ENCODE measurements at regions not wholly inside any gene's neighbourhood (a gene's known extent, or its start where the extent isn't known, plus 50 kb on each side); places are given as distances from the start of the nearest gene placed in this dataset.

- TF ChIP-seq PRDM10 (CRISPR knock-in tag; IDR thresholded peaks at IDR 0.05; ENCODE audit: low read depth) (no peak), NFYB (CRISPR knock-in tag; IDR thresholded peaks at IDR 0.05) (no peak), HES4 (CRISPR knock-in tag; IDR thresholded peaks at IDR 0.05; ENCODE audit: borderline replicate concordance) (no peak), MTF1 (CRISPR knock-in tag; IDR thresholded peaks at IDR 0.05) (no peak)
- TF ChIP-seq, protein P1, sequence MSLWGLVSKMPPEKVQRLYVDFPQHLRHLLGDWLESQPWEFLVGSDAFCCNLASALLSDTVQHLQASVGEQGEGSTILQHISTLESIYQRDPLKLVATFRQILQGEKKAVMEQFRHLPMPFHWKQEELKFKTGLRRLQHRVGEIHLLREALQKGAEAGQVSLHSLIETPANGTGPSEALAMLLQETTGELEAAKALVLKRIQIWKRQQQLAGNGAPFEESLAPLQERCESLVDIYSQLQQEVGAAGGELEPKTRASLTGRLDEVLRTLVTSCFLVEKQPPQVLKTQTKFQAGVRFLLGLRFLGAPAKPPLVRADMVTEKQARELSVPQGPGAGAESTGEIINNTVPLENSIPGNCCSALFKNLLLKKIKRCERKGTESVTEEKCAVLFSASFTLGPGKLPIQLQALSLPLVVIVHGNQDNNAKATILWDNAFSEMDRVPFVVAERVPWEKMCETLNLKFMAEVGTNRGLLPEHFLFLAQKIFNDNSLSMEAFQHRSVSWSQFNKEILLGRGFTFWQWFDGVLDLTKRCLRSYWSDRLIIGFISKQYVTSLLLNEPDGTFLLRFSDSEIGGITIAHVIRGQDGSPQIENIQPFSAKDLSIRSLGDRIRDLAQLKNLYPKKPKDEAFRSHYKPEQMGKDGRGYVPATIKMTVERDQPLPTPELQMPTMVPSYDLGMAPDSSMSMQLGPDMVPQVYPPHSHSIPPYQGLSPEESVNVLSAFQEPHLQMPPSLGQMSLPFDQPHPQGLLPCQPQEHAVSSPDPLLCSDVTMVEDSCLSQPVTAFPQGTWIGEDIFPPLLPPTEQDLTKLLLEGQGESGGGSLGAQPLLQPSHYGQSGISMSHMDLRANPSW (CRISPR knock-in tag; IDR thresholded peaks at IDR 0.05; ENCODE audit: borderline replicate concordance): no peak
Observed at GRCh38 chr15:94930441-94930840, 699.1 kb downstream of the MCTP2 start (continued).

DNA sequence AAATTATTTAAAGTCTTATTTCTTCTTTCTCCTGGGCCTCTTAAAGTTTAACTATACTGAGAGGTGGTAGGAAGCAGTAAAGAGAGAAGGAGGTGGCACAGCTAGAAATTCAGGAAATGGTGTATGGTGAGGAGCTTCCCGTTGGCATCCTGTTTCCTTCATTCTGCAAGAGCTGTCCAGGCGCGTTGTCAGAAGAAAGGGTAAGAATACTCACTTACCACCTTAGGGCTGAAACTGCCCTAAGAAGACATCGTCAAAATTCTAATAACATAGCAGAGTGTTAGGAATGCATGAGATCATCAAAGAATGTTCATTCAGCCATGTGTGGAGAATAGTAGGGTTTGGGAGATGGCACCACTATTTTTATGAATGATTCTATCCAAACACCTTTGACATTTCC, 699.6 kb downstream of the MCTP2 start:
- no peak for ATAC-seq
- WGBS (ENCODE audit: low lambda C conversion rate): 36% methylated on average over 4 of the region's 4 CpGs
- no TSS peak for BruUV-seq (replicated peaks)
- ChIA-PET CTCF (ENCODE audit: low intra/inter-chr PET ratio, low total read pairs) (no interaction called here), POLR2A (no interaction called here)
- intact Hi-C loops (cut with micrococcal nuclease; ENCODE audit: unreplicated experiment): no loop called here
- no peaks in the 10 kb centered on the region for H3K36me3 ChIP-seq (replicated peaks in 1 of 2; ENCODE audit: control insufficient read depth in 1 of 2, insufficient read depth in 2 of 2, low read length in 2 of 2)
- no peak overlapping the region for H3K9ac ChIP-seq (ENCODE audit: insufficient read depth, low read depth, low read length)
- no peaks in the 10 kb centered on the region for H3K4me1 ChIP-seq (ENCODE audit: insufficient read depth, low read length)
- no peaks in the 10 kb centered on the region for H4K20me1 ChIP-seq (ENCODE audit: insufficient read depth, low read length)
- H3K4me3 ChIP-seq (replicated peaks in 1 of 3; ENCODE audit: insufficient read depth in 1 of 3, low read depth in 2 of 3, low read length in 3 of 3): no peak overlapping the region
- DNase-seq (ENCODE audit: low spot score): no peak
- FAIRE-seq: no peak
- no peaks in the 10 kb centered on the region for H3K27me3 ChIP-seq (ENCODE audit: control insufficient read depth in 1 of 2, insufficient read depth in 2 of 2, low read length in 2 of 2)
- in situ Hi-C loops (cut with HindIII; ENCODE audit: extremely low pct_ligation_motif_present, low pct_unique_long_range_greater_than_20kb): no loop called here
- H2AFZ ChIP-seq (ENCODE audit: low read length): no peak overlapping the region
- no peak overlapping the region for H3K4me2 ChIP-seq (ENCODE audit: low read depth, low read length)
- peaks cover 88% of the 10 kb centered on the region for H3K9me3 ChIP-seq (ENCODE audit: low read length)
- H3K79me2 ChIP-seq (ENCODE audit: insufficient read depth, low read length): no peaks in the 10 kb centered on the region
- H3K27ac ChIP-seq (ENCODE audit: extremely low read length, insufficient read depth, low read length): no peak overlapping the region
- TF ChIP-seq TARDBP (CRISPR knock-in tag; IDR thresholded peaks at IDR 0.05) (no peak), ASH2L (IDR thresholded peaks at IDR 0.05; ENCODE audit: insufficient read length, low read depth, low read length) (no peak), GTF2F1 (IDR thresholded peaks at IDR 0.05; ENCODE audit: low read length) (no peak), ZNF710 (CRISPR knock-in tag; IDR thresholded peaks at IDR 0.05; ENCODE audit: borderline replicate concordance) (no peak), SAP130 (CRISPR knock-in tag; IDR thresholded peaks at IDR 0.05; ENCODE audit: low read depth) (no peak), ZNF335 (CRISPR knock-in tag; IDR thresholded peaks at IDR 0.05) (no peak), ZFP36L2 (CRISPR knock-in tag; IDR thresholded peaks at IDR 0.05) (no peak), ZBTB2 (CRISPR knock-in tag; IDR thresholded peaks at IDR 0.05; ENCODE audit: low read depth) (no peak)
- TF ChIP-seq, protein P2, sequence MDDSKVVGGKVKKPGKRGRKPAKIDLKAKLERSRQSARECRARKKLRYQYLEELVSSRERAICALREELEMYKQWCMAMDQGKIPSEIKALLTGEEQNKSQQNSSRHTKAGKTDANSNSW (CRISPR knock-in tag; IDR thresholded peaks at IDR 0.05; ENCODE audit: borderline replicate concordance): no peak
